Heart left ventricle (tissue), 16 donors: ENCODE measurements at regions not wholly inside any gene's neighbourhood (a gene's known extent, or its start where the extent isn't known, plus 50 kb on each side); places are given as distances from the start of the nearest gene placed in this dataset.

Experiments
- ATAC-seq, 4 donors: fragments of 200-7000 bp; cut with Tn5 transposase; one replicate each; pipeline ENCODE4 v1.9.1; 2020 to 2022; ENCODE audit warnings: moderate library complexity in 4 of 4, mild to moderate bottlenecking in 3 of 4, moderate number of reproducible peaks in 1 of 4
- DNase-seq, 5 donors: peaks; one replicate each; pipeline ENCODE4 v3.0.0-alpha.2; 2020
- H3K27ac ChIP-seq, 12 donors: fragments of 200-600 bp; sonication (generic) in 4 of 12; one replicate each; pipeline versions ENCODE4 v1.5.0 to v1.8.0; 2016 to 2022; ENCODE audit warnings: mild to moderate bottlenecking in 2 of 12
- H3K27me3 ChIP-seq, 9 donors: fragments of 200-600 bp; sonication (generic) in 2 of 9; one replicate each; pipeline versions ENCODE4 v1.5.1 to v1.8.0; 2016 to 2022; ENCODE audit warnings: mild to moderate bottlenecking in 3 of 9
- H3K36me3 ChIP-seq, 9 donors: fragments of 200-600 bp; sonication (generic) in 2 of 9; one replicate each; pipeline versions ENCODE4 v1.5.0 to v1.8.0; 2018 to 2022; ENCODE audit warnings: mild to moderate bottlenecking in 2 of 9
- H3K4me1 ChIP-seq, 12 donors: fragments of 200-600 bp; sonication (generic) in 4 of 12; one replicate each; pipeline versions ENCODE4 v1.5.0 to v1.8.0; 2016 to 2022; ENCODE audit warnings: mild to moderate bottlenecking in 3 of 12
- H3K4me3 ChIP-seq, 12 donors: fragments of 200-600 bp; sonication (generic) in 4 of 12; one replicate each; pipeline versions ENCODE4 v1.5.0 to v1.8.0; 2017 to 2022; ENCODE audit warnings: mild to moderate bottlenecking in 9 of 12, moderate library complexity in 4 of 12
- H3K9me3 ChIP-seq, 12 donors: fragments of 200-600 bp; sonication (generic) in 4 of 12; one replicate each; pipeline versions ENCODE4 v1.5.0 to v1.8.0; 2016 to 2022; ENCODE audit warnings: mild to moderate bottlenecking in 1 of 12
- POLR2A ChIP-seq, 2 donors: fragments of 450-650 bp; IDR thresholded peaks; one replicate each; pipeline ENCODE4 v1.6.1; 2017; ENCODE audit warnings: antibody characterized with exemption in 2 of 2, mild to moderate bottlenecking in 2 of 2, moderate library complexity in 2 of 2
- WGBS, 4 donors: extraction: QIAGEN DNeasy Blood & Tissue Kit in 2 of 4; methylation state at CpG; one replicate each; pipeline versions ENCODE4 v1.1.5 to v1.1.7; 2013 to 2018; 5-methylcytosine and 5-hydroxymethylcytosine counted together
- intact Hi-C, 10 donors: fragments of 100-400 bp; cut with DNase I; formaldehyde crosslinking; loops; one replicate each; pipeline versions ENCODE4 v1.11.1 to v1.14.2; 2022
- TF ChIP-seq, protein P1 (sequence below), 12 donors: fragments of 200-600 bp; sonication (generic) in 4 of 12; IDR thresholded peaks; one replicate each; pipeline versions ENCODE4 v1.5.0 to v1.8.0; 2018 to 2022; ENCODE audit warnings: antibody characterized with exemption in 12 of 12, mild to moderate bottlenecking in 5 of 12
- donor health status: ischemic (EF 13 %, LVEDD 7.1; RV severe dilation, severe dysfunction).
- donor health status: healthy with polysubstance abuse.
- donor health status: DM: no; HTN: yes; CAD: no.
- donor health status: DM: no; HTN: no; CAD: no.
- donor health status: ischemic (EF 25% LVEDD 6.9; RV normal size, moderate dysfunction).
- donor health status: ischemic (EF 25% LVEDD 5.7; RV mildly dilated, moderate dysfunction).
- donor health status: healthy.
- donor health status: DM: yes; HTN: yes; CAD: no.
- donor health status: ischemic (EF 35%, LVEDD 5.7; RV mildly dilated, moderate dysfunction).
- donor health status: nonischemic (EF 11% LVEDD 7.7; RV severe dilation, severe dysfunction).
- donor health status: DM: yes; HTN: yes; CAD: no.
- donor health status: PGD.
- donor health status: ischemic (EF 29% LVEDD 5.4; RV normal size, mild dysfunction).
- donor health status: nonischemic (EF 23%, LVEDD 6.1; RV moderate dilation, normal function).

GRCh38 chr18:22513721-22514481, 96.2 kb upstream of the CTAGE1 start:
- ATAC-seq: no peak
- TF ChIP-seq POLR2A (IDR thresholded peaks at IDR 0.05): no peak
- TF ChIP-seq, protein P1, sequence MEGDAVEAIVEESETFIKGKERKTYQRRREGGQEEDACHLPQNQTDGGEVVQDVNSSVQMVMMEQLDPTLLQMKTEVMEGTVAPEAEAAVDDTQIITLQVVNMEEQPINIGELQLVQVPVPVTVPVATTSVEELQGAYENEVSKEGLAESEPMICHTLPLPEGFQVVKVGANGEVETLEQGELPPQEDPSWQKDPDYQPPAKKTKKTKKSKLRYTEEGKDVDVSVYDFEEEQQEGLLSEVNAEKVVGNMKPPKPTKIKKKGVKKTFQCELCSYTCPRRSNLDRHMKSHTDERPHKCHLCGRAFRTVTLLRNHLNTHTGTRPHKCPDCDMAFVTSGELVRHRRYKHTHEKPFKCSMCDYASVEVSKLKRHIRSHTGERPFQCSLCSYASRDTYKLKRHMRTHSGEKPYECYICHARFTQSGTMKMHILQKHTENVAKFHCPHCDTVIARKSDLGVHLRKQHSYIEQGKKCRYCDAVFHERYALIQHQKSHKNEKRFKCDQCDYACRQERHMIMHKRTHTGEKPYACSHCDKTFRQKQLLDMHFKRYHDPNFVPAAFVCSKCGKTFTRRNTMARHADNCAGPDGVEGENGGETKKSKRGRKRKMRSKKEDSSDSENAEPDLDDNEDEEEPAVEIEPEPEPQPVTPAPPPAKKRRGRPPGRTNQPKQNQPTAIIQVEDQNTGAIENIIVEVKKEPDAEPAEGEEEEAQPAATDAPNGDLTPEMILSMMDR (IDR thresholded peaks at IDR 0.05): no peak
- H3K9me3 ChIP-seq: no peaks in the 10 kb centered on the region
- peaks cover 0 to 11% (median 0%) of the 10 kb centered on the region in 12 donors for H3K4me1 ChIP-seq
- no peaks in the 10 kb centered on the region for H3K27me3 ChIP-seq
- H3K4me3 ChIP-seq: no peak overlapping the region
- intact Hi-C loops: no loop called here
- no peaks in the 10 kb centered on the region for H3K36me3 ChIP-seq
- DNase-seq: no peak
- H3K27ac ChIP-seq: no peak overlapping the region
- WGBS, 4 donors: 95 to 98% (median 97%) methylated on average over 4 of the region's 4 CpGs

GRCh38 chr18:22514655-22515054, 96.9 kb upstream of the CTAGE1 start:
- Histone ChIP-seq H3K4me1 (peaks cover 0 to 11% (median 0%) of the 10 kb centered on the region in 12 donors), H3K9me3 (no peaks in the 10 kb centered on the region), H3K27me3 (no peaks in the 10 kb centered on the region), H3K36me3 (no peaks in the 10 kb centered on the region), H3K4me3 (no peak overlapping the region), H3K27ac (no peak overlapping the region)
- DNase-seq: no peak
- ATAC-seq: no peak
- intact Hi-C loops: no loop called here
- 92 to 96% (median 94%) methylated on average over 3 to 4 of the region's 4 CpGs for WGBS, 4 donors
- TF ChIP-seq, protein P1 (IDR thresholded peaks at IDR 0.05): no peak
- TF ChIP-seq POLR2A (IDR thresholded peaks at IDR 0.05): no peak

DNA sequence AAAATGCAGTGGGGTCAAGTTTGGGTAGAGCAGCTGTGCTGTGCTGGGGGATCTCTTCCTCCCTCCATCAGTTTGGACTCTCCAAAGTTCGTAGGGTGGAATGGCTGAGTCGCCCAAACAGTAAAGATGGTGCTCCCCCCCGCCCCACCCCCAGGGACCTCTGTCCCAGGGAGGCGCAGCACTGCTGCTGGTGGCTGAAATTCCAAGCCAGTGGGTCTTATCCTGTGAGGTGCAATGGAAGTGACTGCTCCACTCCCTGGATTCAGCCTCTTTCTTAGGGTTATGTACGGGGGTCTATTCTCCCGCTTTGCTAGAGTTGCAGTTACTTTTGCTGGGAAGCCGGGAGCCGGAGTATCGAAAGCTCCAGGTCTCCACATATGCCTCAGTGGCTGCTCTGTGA, 97.5 kb upstream of the CTAGE1 start:
- Histone ChIP-seq H3K36me3 (no peaks in the 10 kb centered on the region), H3K4me3 (no peak overlapping the region), H3K9me3 (no peaks in the 10 kb centered on the region), H3K27ac (no peak overlapping the region), H3K27me3 (no peaks in the 10 kb centered on the region), H3K4me1 (peaks cover 0 to 11% (median 0%) of the 10 kb centered on the region in 12 donors)
- DNase-seq (no peak), ATAC-seq (no peak)
- TF ChIP-seq, protein P1 (IDR thresholded peaks at IDR 0.05): no peak
- no peak for TF ChIP-seq POLR2A (IDR thresholded peaks at IDR 0.05)
- intact Hi-C loops: no loop called here
- 96 to 100% (median 97%) methylated on average over 7 to 9 of the region's 9 CpGs for WGBS, 4 donors

DNA sequence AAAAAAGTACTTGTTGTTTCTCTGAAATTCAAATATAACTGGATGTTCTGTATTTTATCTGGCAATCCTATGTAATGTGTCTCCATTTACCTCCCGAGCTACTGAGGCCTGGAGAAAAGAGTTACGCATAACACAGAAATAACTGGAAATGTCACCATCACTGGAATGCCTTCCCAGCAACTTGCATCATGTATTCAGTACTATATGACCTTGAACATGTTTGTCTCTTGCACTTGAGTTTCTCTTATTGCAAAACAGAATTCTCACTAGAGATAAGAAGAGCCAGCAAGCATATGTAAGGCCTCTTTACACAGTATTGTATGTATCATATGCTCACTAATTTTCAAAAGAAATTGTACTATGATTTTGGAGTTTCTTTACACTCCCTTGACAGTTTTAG, 99.6 kb upstream of the CTAGE1 start:
- H3K36me3 ChIP-seq: no peaks in the 10 kb centered on the region
- H3K4me1 ChIP-seq: peaks cover 0 to 26% (median 9%) of the 10 kb centered on the region in 12 donors
- WGBS, 4 donors: 46 to 72% (median 52%) methylated on average over 2 of the region's 2 CpGs
- no peaks in the 10 kb centered on the region for H3K27me3 ChIP-seq
- no peaks in the 10 kb centered on the region for H3K9me3 ChIP-seq
- no peak for TF ChIP-seq POLR2A (IDR thresholded peaks at IDR 0.05)
- TF ChIP-seq, protein P1 (IDR thresholded peaks at IDR 0.05): no peak
- intact Hi-C loops: no loop called here
- H3K27ac ChIP-seq: peak overlapping the region in 3 of 12 donors; percentile 8 to 59 (median 24)
- DNase-seq (no peak), ATAC-seq (peak; percentile 51 to 89 (median 80))
- no peak overlapping the region for H3K4me3 ChIP-seq
